ENCODE measurements at regions not wholly inside any gene's neighbourhood (a gene's known extent, or its start where the extent isn't known, plus 50 kb on each side); places are given as distances from the start of the nearest gene placed in this dataset.

DNA sequence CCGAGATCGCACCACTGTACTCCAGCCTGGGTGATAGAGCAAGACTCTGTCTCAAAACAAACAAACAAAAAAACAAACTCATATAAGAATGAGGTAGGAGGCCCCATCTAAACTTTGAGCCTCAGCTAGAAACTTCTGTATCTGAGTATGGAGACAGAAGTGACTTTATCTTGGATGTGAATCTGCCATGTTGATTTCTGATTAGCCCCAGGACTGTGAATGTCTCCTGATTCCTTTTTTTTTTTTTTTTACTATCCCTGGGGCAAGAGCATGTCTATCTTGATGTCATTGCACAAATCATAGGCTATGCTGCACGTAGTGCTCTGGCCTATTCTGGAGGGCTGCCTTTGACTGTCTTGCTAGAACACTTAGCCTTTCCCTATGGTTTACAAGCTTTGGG, 211.0 kb downstream of the PTPRU start:
- Histone ChIP-seq H3K27me3 (ENCODE audit: control insufficient read depth, insufficient read depth, low read length) (no peaks in the 10 kb centered on the region), H3K36me3 (ENCODE audit: control insufficient read depth, insufficient read depth, low read length) (no peaks in the 10 kb centered on the region), H3K4me1 (ENCODE audit: control insufficient read depth, insufficient read depth, low read length) (peaks cover 6% of the 10 kb centered on the region; the same call in 1 of the 2 replicates), H3K4me3 (ENCODE audit: low read length) (no peak overlapping the region), H3K9me3 (ENCODE audit: control insufficient read depth, insufficient read depth, low read length) (no peaks in the 10 kb centered on the region), H3K27ac (ENCODE audit: low read length) (no peak overlapping the region)
- no peak for DNase-seq (ENCODE audit: low read depth, low spot score)
- WGBS (ENCODE audit: insufficient coverage, insufficient read length), result no CpG with 5 or more reads among the region's 3 CpGs

DNA sequence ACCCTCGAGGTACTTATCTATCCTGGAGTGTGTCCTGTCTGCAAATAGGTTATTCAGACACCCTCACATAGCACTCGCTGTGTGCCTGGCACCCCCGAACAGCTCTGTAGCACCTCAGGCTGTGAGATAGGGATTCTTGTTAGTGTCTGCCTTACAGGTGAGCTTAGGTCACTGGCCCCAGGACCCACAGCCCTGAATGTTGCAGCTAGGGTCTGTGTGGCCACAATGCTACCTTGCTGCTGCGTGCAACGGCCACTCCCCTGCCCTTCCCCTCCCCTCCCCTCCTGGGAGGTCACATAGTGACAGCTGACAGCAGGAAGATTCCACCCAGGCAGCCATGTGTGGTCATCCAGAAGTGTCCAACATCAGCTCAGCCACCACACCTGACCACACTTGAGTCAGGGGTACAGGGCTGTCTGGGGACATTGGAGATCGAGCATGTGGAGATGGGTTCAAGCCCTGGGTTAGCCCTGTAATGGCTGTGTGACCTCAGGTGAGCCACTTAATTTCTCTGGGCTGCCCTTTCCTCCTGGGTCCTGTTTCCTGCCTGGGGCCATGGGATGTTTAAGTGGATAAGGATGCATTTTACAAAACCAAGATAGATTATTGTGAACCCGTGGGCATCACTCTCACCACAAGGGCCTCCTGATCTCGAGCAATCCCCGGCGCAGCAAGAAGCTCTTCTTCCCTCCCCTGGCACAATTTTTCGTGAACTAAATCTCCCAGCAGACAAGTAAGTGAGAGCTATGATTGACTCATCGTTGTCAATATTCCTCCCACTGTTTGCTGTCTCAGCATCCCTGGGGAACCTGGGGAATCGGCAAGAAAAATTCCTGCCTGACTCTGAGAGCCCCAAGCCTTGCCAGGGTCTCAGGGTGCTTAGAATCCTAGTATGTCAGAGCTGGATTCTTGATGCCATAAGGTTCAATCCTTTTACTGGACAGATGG, 208.7 kb downstream of the PTPRU start:
- Histone ChIP-seq H3K27me3 (ENCODE audit: control insufficient read depth, insufficient read depth, low read length) (no peaks in the 10 kb centered on the region), H3K27ac (ENCODE audit: low read length) (no peak overlapping the region), H3K4me1 (ENCODE audit: control insufficient read depth, insufficient read depth, low read length) (peaks cover 6% of the 10 kb centered on the region; the same call in 1 of the 2 replicates), H3K9me3 (ENCODE audit: control insufficient read depth, insufficient read depth, low read length) (no peaks in the 10 kb centered on the region), H3K4me3 (ENCODE audit: low read length) (no peak overlapping the region), H3K36me3 (ENCODE audit: control insufficient read depth, insufficient read depth, low read length) (no peaks in the 10 kb centered on the region)
- WGBS (ENCODE audit: insufficient coverage, insufficient read length), result no CpG with 5 or more reads among the region's 13 CpGs
- no peak for DNase-seq (ENCODE audit: low read depth, low spot score)

GRCh38 chr1:29444081-29444715, 207.9 kb downstream of the PTPRU start:
- no peaks in the 10 kb centered on the region for H3K36me3 ChIP-seq (ENCODE audit: control insufficient read depth, insufficient read depth, low read length)
- no peaks in the 10 kb centered on the region for H3K27me3 ChIP-seq (ENCODE audit: control insufficient read depth, insufficient read depth, low read length)
- H3K4me1 ChIP-seq (ENCODE audit: control insufficient read depth, insufficient read depth, low read length), result peaks cover 6% of the 10 kb centered on the region; the same call in 1 of the 2 replicates
- no CpG with 5 or more reads among the region's 8 CpGs for WGBS (ENCODE audit: insufficient coverage, insufficient read length)
- no peak overlapping the region for H3K4me3 ChIP-seq (ENCODE audit: low read length)
- DNase-seq (ENCODE audit: low read depth, low spot score), result no peak
- no peaks in the 10 kb centered on the region for H3K9me3 ChIP-seq (ENCODE audit: control insufficient read depth, insufficient read depth, low read length)
- no peak overlapping the region for H3K27ac ChIP-seq (ENCODE audit: low read length)

GRCh38 chr1:29441916-29442668, 205.8 kb downstream of the PTPRU start:
- no peak overlapping the region for H3K4me3 ChIP-seq (ENCODE audit: low read length)
- H3K9me3 ChIP-seq (ENCODE audit: control insufficient read depth, insufficient read depth, low read length), result no peaks in the 10 kb centered on the region
- no CpG with 5 or more reads among the region's 10 CpGs for WGBS (ENCODE audit: insufficient coverage, insufficient read length)
- H3K36me3 ChIP-seq (ENCODE audit: control insufficient read depth, insufficient read depth, low read length), result no peaks in the 10 kb centered on the region
- no peak for DNase-seq (ENCODE audit: low read depth, low spot score)
- no peak overlapping the region for H3K27ac ChIP-seq (ENCODE audit: low read length)
- H3K27me3 ChIP-seq (ENCODE audit: control insufficient read depth, insufficient read depth, low read length), result no peaks in the 10 kb centered on the region
- peaks cover 6% of the 10 kb centered on the region; the same call in 1 of the 2 replicates for H3K4me1 ChIP-seq (ENCODE audit: control insufficient read depth, insufficient read depth, low read length)

DNA sequence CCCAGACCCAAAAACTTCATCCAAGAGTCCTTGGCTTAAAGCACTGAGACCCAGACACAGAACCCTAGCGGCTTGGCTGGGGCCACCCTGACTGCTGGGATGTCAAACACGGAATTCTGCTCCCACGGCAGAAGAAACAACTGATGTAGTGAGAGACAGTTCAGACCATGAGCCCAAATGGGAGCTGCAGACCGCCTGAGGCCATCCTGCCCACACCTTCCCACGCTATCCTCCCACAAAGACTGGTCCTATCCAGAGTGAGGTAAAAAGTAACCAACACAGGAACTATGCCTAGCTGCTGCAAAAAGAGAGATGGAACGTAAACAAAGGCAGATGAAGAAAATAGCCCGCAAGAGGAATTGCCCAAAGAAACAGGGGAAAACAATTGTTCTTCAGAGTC, 203.3 kb downstream of the PTPRU start:
- no CpG with 5 or more reads among the region's 7 CpGs for WGBS (ENCODE audit: insufficient coverage, insufficient read length)

DNA sequence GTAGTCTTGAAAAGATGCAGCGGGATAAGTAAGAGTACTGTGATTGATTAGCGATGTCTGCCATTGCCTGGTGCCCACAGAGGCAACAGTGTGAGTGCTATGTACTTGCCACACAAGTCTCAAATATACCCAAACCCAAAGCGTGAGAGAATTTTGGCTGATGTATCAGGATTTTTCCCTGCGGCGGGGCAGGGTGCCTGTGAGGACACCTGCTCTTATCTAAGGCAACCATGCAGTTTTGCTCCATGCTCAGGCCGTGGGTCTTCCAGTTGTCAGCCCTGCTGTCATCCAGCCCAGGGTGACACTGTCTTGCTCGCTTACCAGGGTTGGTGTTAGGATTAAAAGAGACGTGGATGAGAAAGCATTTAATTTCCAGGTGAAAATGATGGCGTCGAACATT, 202.7 kb downstream of the PTPRU start:
- no peak overlapping the region for H3K27ac ChIP-seq (ENCODE audit: low read length)
- H3K9me3 ChIP-seq (ENCODE audit: control insufficient read depth, insufficient read depth, low read length), result no peaks in the 10 kb centered on the region
- WGBS (ENCODE audit: insufficient coverage, insufficient read length), result no CpG with 5 or more reads among the region's 10 CpGs
- H3K36me3 ChIP-seq (ENCODE audit: control insufficient read depth, insufficient read depth, low read length), result no peaks in the 10 kb centered on the region
- peaks cover 6% of the 10 kb centered on the region; the same call in 1 of the 2 replicates for H3K4me1 ChIP-seq (ENCODE audit: control insufficient read depth, insufficient read depth, low read length)
- DNase-seq (ENCODE audit: low read depth, low spot score), result no peak
- no peak overlapping the region for H3K4me3 ChIP-seq (ENCODE audit: low read length)
- no peaks in the 10 kb centered on the region for H3K27me3 ChIP-seq (ENCODE audit: control insufficient read depth, insufficient read depth, low read length)

More for the DNA sequence above, 203.3 kb downstream of the PTPRU start:
- Histone ChIP-seq H3K4me1 (ENCODE audit: control insufficient read depth, insufficient read depth, low read length) (peaks cover 6% of the 10 kb centered on the region; the same call in 1 of the 2 replicates), H3K27me3 (ENCODE audit: control insufficient read depth, insufficient read depth, low read length) (no peaks in the 10 kb centered on the region), H3K36me3 (ENCODE audit: control insufficient read depth, insufficient read depth, low read length) (no peaks in the 10 kb centered on the region), H3K27ac (ENCODE audit: low read length) (no peak overlapping the region), H3K4me3 (ENCODE audit: low read length) (no peak overlapping the region), H3K9me3 (ENCODE audit: control insufficient read depth, insufficient read depth, low read length) (no peaks in the 10 kb centered on the region)
- no peak for DNase-seq (ENCODE audit: low read depth, low spot score)

- Histone ChIP-seq H3K9me3 (ENCODE audit: control insufficient read depth, insufficient read depth, low read length) (no peaks in the 10 kb centered on the region), H3K27ac (ENCODE audit: low read length) (no peak overlapping the region), H3K36me3 (ENCODE audit: control insufficient read depth, insufficient read depth, low read length) (no peaks in the 10 kb centered on the region), H3K4me1 (ENCODE audit: control insufficient read depth, insufficient read depth, low read length) (peaks cover under 1% of the 10 kb centered on the region; the same call in 1 of the 2 replicates), H3K27me3 (ENCODE audit: control insufficient read depth, insufficient read depth, low read length) (no peaks in the 10 kb centered on the region), H3K4me3 (ENCODE audit: low read length) (no peak overlapping the region)
- DNase-seq (ENCODE audit: low read depth, low spot score), result no peak
- no CpG with 5 or more reads among the region's 4 CpGs for WGBS (ENCODE audit: insufficient coverage, insufficient read length)
Measured at GRCh38 chr1:29437946-29438345, 201.6 kb downstream of the PTPRU start.

GRCh38 chr1:29436181-29436785, 200.0 kb downstream of the PTPRU start:
- no peak overlapping the region for H3K4me3 ChIP-seq (ENCODE audit: low read length)
- H3K36me3 ChIP-seq (ENCODE audit: control insufficient read depth, insufficient read depth, low read length), result no peaks in the 10 kb centered on the region
- H3K4me1 ChIP-seq (ENCODE audit: control insufficient read depth, insufficient read depth, low read length), result no peaks in the 10 kb centered on the region; the same call in 1 of the 2 replicates
- no peaks in the 10 kb centered on the region for H3K9me3 ChIP-seq (ENCODE audit: control insufficient read depth, insufficient read depth, low read length)
- no peak overlapping the region for H3K27ac ChIP-seq (ENCODE audit: low read length)
- H3K27me3 ChIP-seq (ENCODE audit: control insufficient read depth, insufficient read depth, low read length), result no peaks in the 10 kb centered on the region
- no CpG with 5 or more reads among the region's 4 CpGs for WGBS (ENCODE audit: insufficient coverage, insufficient read length)
- DNase-seq (ENCODE audit: low read depth, low spot score), result no peak

DNA sequence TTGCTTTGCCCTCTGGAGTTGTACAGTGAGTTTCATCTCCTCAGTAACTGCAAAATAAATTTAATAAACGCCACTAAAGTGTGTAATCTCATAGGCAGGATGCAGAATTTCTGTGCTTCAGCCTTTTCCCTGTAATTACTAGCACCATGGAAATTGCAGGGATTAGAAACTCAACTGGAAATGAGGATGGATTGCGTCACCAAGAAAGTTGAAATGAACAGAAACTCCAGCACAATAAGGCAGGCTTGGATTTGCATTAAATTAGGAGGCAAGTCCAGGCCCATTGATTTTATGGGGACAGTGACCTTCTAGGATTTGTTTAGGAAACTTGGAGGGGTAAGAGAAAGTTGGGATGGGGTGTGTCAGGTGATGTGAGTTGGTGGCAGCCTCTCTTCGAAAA, 197.5 kb downstream of the PTPRU start:
- DNase-seq (ENCODE audit: low read depth, low spot score), result no peak
- no peak overlapping the region for H3K4me3 ChIP-seq (ENCODE audit: low read length)
- no peak overlapping the region for H3K27ac ChIP-seq (ENCODE audit: low read length)
- H3K36me3 ChIP-seq (ENCODE audit: control insufficient read depth, insufficient read depth, low read length), result no peaks in the 10 kb centered on the region
- no peaks in the 10 kb centered on the region for H3K27me3 ChIP-seq (ENCODE audit: control insufficient read depth, insufficient read depth, low read length)
- no peaks in the 10 kb centered on the region for H3K9me3 ChIP-seq (ENCODE audit: control insufficient read depth, insufficient read depth, low read length)
- WGBS (ENCODE audit: insufficient coverage, insufficient read length), result no CpG with 5 or more reads among the region's 3 CpGs
- no peaks in the 10 kb centered on the region; the same call in 1 of the 2 replicates for H3K4me1 ChIP-seq (ENCODE audit: control insufficient read depth, insufficient read depth, low read length)

DNA sequence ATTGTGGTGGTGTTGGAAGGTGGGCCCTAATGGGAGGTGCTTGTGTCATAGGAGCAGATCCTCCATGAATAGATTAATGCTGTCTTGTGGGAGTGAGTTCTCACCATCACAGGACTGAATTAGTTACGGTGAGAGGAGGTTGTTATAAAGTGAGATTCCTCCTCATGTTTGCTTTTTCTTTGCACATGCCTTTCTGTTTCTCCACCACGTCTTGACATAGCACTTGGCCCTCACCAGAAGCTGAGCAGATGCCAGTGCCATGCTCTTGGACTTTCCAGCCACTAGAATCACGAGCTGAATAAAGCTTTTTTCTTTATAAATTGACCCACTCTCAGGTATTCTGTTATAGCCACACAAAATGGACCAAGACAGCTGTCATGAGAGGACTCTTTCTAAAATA, 194.8 kb downstream of the PTPRU start:
- no peak overlapping the region for H3K4me3 ChIP-seq (ENCODE audit: low read length)
- no peaks in the 10 kb centered on the region for H3K36me3 ChIP-seq (ENCODE audit: control insufficient read depth, insufficient read depth, low read length)
- H3K4me1 ChIP-seq (ENCODE audit: control insufficient read depth, insufficient read depth, low read length), result no peaks in the 10 kb centered on the region
- DNase-seq (ENCODE audit: low read depth, low spot score), result no peak
- no peak overlapping the region for H3K27ac ChIP-seq (ENCODE audit: low read length)
- no peaks in the 10 kb centered on the region for H3K27me3 ChIP-seq (ENCODE audit: control insufficient read depth, insufficient read depth, low read length)
- no peaks in the 10 kb centered on the region for H3K9me3 ChIP-seq (ENCODE audit: control insufficient read depth, insufficient read depth, low read length)
- WGBS (ENCODE audit: insufficient coverage, insufficient read length), result no CpG with 5 or more reads among the region's 3 CpGs
